ENCODE measurements at regions not wholly inside any gene's neighbourhood (a gene's known extent, or its start where the extent isn't known, plus 50 kb on each side); places are given as distances from the start of the nearest gene placed in this dataset.

DNA sequence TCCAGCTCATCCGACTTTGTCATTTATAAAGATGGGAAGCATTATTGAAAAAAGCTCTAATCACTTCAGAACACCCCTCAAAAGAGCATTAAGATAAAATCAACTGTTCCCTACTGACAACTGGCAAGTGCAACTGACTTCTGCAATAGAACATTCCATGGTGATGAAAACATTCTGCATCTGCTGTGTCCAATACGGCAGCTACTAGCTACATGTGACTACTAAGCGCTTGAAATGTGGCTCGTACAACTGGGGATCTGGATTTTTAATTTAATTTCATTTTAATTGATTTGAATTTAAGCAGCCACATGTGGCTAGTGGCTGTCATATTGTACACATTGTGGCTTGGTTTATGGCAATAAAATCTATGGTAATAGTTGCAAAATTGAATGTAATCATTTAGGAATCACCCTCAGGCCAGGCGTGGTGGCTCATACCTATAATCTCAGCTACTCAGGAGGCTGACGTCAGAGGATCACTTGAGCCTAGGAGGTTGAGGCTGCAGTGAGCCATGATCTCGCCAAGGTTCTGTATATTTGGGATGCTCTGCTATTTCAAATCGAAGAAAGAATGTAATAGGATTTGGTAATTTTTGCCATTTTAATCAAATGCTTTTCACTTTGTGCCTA is 390.3 kb downstream of the GABRB3 start:
- DNase-seq (ENCODE audit: insufficient read length, low spot score) = no peak
- TF ChIP-seq CTCF (IDR thresholded peaks at IDR 0.05; ENCODE audit: insufficient read depth, missing control alignments) = no peak
- no peak for FAIRE-seq

DNA sequence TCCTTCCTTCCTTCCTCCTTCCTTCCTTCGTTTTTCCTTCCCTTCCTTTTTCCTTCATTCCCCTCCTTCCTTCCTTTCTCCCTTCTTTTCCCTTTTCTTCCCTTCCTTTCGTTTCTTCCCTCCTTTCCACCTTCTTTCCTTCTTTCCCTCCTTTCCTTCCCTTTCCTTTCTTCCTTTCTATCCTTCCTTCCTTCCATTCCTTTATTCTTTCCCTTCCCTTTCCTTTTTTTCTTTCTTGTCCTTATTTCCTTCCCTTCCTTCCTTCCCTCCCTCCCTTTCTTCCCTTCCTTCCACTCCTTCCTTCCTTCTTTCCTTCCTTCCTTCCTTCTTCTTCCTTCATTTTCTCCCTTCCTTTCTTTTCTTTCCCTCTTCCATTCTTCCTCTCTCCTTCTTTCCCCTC is 394.6 kb downstream of the GABRB3 start:
- no peak for DNase-seq (ENCODE audit: insufficient read length, low spot score)
- TF ChIP-seq CTCF (IDR thresholded peaks at IDR 0.05; ENCODE audit: insufficient read depth, missing control alignments) = no peak

GRCh38 chr15:26376243-26376642 is 396.6 kb downstream of the GABRB3 start:
- DNase-seq (ENCODE audit: insufficient read length, low spot score) (no peak), FAIRE-seq (no peak)
- no peak for TF ChIP-seq CTCF (IDR thresholded peaks at IDR 0.05; ENCODE audit: insufficient read depth, missing control alignments)

More for the DNA sequence above, 394.6 kb downstream of the GABRB3 start:
- FAIRE-seq = no peak

DNA sequence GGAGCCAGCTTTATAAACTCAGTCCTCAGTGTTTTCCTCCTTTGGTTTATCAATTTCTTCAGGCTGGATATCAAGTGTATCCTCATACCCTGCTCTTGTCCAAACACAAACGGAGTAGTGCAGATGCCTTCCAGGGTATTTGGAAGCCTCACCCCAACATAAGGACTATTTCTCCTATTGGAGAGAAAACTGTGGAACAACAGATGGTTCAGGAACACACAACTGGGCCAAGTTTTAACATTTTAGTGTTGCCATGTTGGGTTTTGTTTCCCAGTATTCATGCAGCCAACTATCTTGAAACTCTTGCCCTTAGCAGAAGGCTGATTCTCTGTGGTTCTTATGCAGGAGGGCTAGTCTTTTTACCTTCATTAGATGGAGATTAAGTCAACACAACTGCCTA is 398.1 kb downstream of the GABRB3 start:
- DNase-seq (ENCODE audit: insufficient read length, low spot score) (no peak), FAIRE-seq (no peak)
- no peak for TF ChIP-seq CTCF (IDR thresholded peaks at IDR 0.05; ENCODE audit: insufficient read depth, missing control alignments)

DNA sequence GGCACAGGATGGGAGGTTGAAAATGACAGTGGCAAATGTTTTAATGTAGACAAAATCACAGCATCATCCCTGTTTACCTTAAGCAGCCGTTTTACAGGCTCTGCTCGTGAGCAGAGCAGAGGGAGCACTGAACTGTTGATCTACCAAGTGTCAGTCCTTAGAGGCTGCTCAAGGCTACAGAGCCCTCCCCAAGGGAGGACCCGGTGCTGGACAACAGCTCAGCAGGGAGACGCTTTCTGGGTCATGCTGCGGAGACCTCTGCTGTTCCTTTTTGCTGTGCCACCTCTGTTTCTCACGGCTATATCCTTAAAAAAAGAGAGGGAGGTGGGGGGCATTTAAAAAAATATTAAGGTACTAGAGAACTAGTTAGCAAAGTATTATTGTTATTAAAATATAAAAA is 400.2 kb downstream of the GABRB3 start:
- FAIRE-seq = no peak
- TF ChIP-seq CTCF (IDR thresholded peaks at IDR 0.05; ENCODE audit: insufficient read depth, missing control alignments) = no peak
- no peak for DNase-seq (ENCODE audit: insufficient read length, low spot score)

- DNase-seq (ENCODE audit: insufficient read length, low spot score) = no peak
- no peak for TF ChIP-seq CTCF (IDR thresholded peaks at IDR 0.05; ENCODE audit: insufficient read depth, missing control alignments)
- no peak for FAIRE-seq
These were observed 407.8 kb downstream of the GABRB3 start for GRCh38 chr15:26365077-26365476.

DNA sequence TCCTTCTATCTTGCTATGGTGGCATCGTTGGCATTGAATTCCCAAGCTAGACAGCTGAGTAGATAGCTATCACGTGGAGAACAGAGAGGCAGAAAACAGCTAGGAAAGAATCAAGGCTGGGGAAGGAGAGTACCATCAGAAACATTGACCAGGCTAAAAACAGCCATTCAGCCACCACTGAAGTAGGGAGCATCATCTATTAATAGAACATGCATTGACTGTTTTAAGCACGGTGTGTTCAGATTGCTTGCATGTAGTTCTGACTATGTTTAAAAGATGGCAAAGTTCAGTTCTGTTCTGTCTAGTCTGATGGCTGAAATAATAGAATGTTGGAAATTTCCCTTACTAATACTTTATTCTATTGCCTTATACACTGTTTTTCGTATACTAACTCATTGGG is 413.0 kb downstream of the GABRB3 start:
- DNase-seq (ENCODE audit: insufficient read length, low spot score) = no peak
- FAIRE-seq = no peak
- TF ChIP-seq CTCF (IDR thresholded peaks at IDR 0.05; ENCODE audit: insufficient read depth, missing control alignments) = no peak
